Lower leg skin (tissue), 4 donors: ENCODE measurements at regions not wholly inside any gene's neighbourhood (a gene's known extent, or its start where the extent isn't known, plus 50 kb on each side); places are given as distances from the start of the nearest gene placed in this dataset.

Experiments
- DNase-seq, 2 donors: peaks; one replicate each; pipeline ENCODE4 v3.0.0-alpha.2; 2019; ENCODE audit warnings: low spot score in 2 of 2
- H3K4me3 ChIP-seq: fragments of 200-600 bp; sonication (generic); 2 replicates; pipeline ENCODE4 v1.5.1; 2017; ENCODE audit warnings: mild to moderate bottlenecking, low read depth; ENCODE audit not compliant: poor library complexity, severe bottlenecking
- POLR2A ChIP-seq, 2 donors: fragments of 450-650 bp; IDR thresholded peaks; one replicate each; pipeline ENCODE4 v1.6.1; 2016 to 2017; ENCODE audit warnings: antibody characterized with exemption in 2 of 2, mild to moderate bottlenecking in 1 of 2, moderate library complexity in 1 of 2
- WGBS, 2 donors: methylation state at CpG; one replicate each; pipeline ENCODE4 v1.1.5; 2018; 5-methylcytosine and 5-hydroxymethylcytosine counted together
- intact Hi-C: fragments of 100-400 bp; cut with DNase I; formaldehyde crosslinking; loops from one replicate; pipeline ENCODE4 v1.15.0; 2023; ENCODE audit warnings: low total_unique reads
- TF ChIP-seq, protein P1 (sequence below), 3 donors: fragments of 450-650 bp; IDR thresholded peaks; one replicate each; pipeline ENCODE4 v1.5.1; 2016; ENCODE audit warnings: antibody characterized with exemption in 3 of 3, mild to moderate bottlenecking in 3 of 3, moderate library complexity in 2 of 3

DNA sequence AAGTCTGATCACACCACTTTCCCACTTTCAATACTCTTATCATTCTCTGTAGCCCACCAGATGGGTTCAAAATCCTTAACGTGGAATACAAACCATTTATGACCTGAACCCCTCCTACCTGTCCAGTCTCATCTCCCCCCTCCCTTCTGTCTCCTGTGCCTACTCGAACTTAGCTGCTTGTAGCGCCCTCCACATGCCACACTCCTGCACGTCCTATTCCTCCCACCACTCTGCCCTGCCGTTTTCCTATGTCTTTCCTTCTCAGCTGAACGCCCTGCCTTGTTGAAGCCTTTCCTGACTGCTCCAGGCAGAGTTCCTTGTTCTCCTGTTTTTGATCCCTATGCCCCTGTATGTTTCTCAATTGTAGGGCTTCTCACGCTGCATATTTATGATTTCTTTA is 390.1 kb downstream of the HRH4 start:
- TF ChIP-seq, protein P1, sequence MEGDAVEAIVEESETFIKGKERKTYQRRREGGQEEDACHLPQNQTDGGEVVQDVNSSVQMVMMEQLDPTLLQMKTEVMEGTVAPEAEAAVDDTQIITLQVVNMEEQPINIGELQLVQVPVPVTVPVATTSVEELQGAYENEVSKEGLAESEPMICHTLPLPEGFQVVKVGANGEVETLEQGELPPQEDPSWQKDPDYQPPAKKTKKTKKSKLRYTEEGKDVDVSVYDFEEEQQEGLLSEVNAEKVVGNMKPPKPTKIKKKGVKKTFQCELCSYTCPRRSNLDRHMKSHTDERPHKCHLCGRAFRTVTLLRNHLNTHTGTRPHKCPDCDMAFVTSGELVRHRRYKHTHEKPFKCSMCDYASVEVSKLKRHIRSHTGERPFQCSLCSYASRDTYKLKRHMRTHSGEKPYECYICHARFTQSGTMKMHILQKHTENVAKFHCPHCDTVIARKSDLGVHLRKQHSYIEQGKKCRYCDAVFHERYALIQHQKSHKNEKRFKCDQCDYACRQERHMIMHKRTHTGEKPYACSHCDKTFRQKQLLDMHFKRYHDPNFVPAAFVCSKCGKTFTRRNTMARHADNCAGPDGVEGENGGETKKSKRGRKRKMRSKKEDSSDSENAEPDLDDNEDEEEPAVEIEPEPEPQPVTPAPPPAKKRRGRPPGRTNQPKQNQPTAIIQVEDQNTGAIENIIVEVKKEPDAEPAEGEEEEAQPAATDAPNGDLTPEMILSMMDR (IDR thresholded peaks at IDR 0.05) = no peak
- no peak for TF ChIP-seq POLR2A (IDR thresholded peaks at IDR 0.05)
- WGBS, 2 donors = 80 to 82% methylated on average over 7 of the region's 7 CpGs
- intact Hi-C loops = no loop called here
- DNase-seq = no peak
- H3K4me3 ChIP-seq = no peak overlapping the region

DNA sequence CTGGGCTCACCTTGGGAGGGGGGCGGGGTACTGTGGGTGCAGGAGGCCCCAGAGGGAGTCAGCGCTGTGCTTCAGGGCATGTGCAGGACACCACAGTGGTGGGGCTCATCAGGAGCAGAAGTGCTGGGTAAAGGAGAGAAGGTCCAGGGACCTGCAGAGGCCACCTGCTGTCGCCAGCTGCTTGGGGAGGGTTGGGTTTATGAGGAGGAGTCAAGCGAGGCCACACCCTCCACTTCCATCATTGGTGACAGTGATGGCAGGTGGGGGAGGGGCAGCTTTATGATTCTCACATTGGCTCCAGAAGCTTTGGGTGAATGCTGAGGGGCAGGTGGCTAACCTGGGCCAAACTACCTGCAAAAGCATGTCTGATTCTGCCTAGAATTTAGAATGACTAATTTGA is 392.6 kb downstream of the HRH4 start:
- intact Hi-C loops = no loop called here
- WGBS, 2 donors = 96 to 100% methylated on average over 4 of the region's 4 CpGs
- H3K4me3 ChIP-seq = no peak overlapping the region
- TF ChIP-seq, protein P1 (IDR thresholded peaks at IDR 0.05) = no peak
- no peak for TF ChIP-seq POLR2A (IDR thresholded peaks at IDR 0.05)
- no peak for DNase-seq

GRCh38 chr18:24860978-24861680 is 400.7 kb downstream of the HRH4 start:
- 45 to 61% methylated on average over 10 of the region's 10 CpGs for WGBS, 2 donors
- intact Hi-C loops = no loop called here
- no peak for TF ChIP-seq POLR2A (IDR thresholded peaks at IDR 0.05)
- TF ChIP-seq, protein P1 (IDR thresholded peaks at IDR 0.05) = no peak
- H3K4me3 ChIP-seq = no peak overlapping the region
- DNase-seq = no peak

GRCh38 chr18:24862201-24862816 is 401.9 kb downstream of the HRH4 start:
- no peak for DNase-seq
- intact Hi-C loops = no loop called here
- no peak for TF ChIP-seq POLR2A (IDR thresholded peaks at IDR 0.05)
- TF ChIP-seq, protein P1 (IDR thresholded peaks at IDR 0.05) = no peak
- WGBS, 2 donors = 66 to 73% methylated on average over 18 of the region's 18 CpGs
- H3K4me3 ChIP-seq = no peak overlapping the region

- DNase-seq = no peak
- no peak overlapping the region for H3K4me3 ChIP-seq
- no peak for TF ChIP-seq POLR2A (IDR thresholded peaks at IDR 0.05)
- TF ChIP-seq, protein P1 (IDR thresholded peaks at IDR 0.05) = no peak
- WGBS, 2 donors = 82 to 83% methylated on average over 3 of the region's 3 CpGs
- intact Hi-C loops = no loop called here
Observed at GRCh38 chr18:24868311-24868710, 407.9 kb downstream of the HRH4 start.
